ENCODE measurements at regions not wholly inside any gene's neighbourhood (a gene's known extent, or its start where the extent isn't known, plus 50 kb on each side); places are given as distances from the start of the nearest gene placed in this dataset.

- DNase-seq = no peak
Observed at GRCh38 chr2:479490-480176, 191.7 kb upstream of the ALKAL2 start.

DNA sequence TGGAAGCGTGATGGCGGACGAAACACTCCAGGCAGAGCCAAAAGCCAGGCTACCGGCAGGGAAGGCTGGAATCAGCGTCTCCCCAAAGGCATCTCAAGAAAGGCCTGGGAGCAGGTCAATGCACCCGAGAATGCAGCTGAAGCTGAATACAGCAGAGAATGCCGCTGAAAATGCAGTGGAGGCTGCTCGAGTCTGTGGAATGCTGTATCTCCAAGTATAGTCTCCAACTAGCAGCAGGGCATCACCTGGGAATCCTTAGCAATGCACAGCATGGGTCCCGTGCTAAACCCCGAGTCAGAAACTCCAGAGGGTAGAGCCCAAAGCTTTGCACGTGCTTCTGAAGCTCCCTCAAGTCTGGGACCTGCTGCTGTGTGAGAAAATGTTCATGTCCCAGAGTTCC, 191.1 kb upstream of the ALKAL2 start:
- DNase-seq = no peak

- no peak for DNase-seq
Observed at GRCh38 chr2:471560-471959, 183.7 kb upstream of the ALKAL2 start.

DNA sequence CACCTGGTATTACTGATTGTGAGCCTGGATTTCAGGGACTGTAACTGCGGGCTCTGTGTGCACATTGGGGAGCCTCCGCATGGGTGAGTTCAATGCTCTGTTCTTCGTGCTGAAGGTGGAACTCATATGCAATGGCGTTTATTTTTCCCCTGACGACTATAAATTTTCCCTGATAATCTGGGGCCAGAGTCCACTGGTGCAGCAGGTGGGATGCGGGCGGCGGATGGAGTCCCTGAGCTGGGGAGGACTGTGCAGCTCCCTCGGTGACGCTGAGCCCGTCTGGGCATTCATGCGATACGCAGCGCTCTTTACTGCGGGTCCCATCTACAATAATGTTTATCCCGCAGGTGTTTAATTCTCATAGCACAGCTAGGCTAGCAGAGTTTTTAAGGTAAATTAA, 181.6 kb upstream of the ALKAL2 start:
- no peak for DNase-seq

GRCh38 chr2:468648-469336, 180.9 kb upstream of the ALKAL2 start:
- DNase-seq = no peak

- no peak for DNase-seq
Observed at GRCh38 chr2:467892-468647, 180.2 kb upstream of the ALKAL2 start.

DNA sequence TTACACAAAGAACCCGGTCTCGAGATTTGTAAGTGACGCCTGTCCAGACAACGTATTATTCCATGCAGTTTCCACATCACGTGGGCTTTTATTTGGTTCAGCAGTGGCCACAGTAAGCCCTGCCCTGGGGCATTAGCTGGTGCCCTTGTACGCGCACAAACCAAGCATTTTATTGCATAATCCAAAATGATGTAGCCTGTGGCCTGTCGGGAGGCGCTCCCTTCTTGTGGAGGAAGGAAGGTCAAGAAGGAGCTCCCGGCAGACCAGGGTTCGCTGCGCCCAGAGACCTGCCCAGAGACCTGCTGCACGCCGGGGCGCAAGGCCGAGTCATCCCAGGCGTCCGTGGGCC, 179.6 kb upstream of the ALKAL2 start:
- no peak for DNase-seq

GRCh38 chr2:467101-467500, 179.2 kb upstream of the ALKAL2 start:
- no peak for DNase-seq

GRCh38 chr2:464562-465309, 176.8 kb upstream of the ALKAL2 start:
- DNase-seq = no peak

- DNase-seq = peak in 1 of 2 experiments; percentile 42
Observed at GRCh38 chr2:460861-461260, 173.0 kb upstream of the ALKAL2 start.

DNA sequence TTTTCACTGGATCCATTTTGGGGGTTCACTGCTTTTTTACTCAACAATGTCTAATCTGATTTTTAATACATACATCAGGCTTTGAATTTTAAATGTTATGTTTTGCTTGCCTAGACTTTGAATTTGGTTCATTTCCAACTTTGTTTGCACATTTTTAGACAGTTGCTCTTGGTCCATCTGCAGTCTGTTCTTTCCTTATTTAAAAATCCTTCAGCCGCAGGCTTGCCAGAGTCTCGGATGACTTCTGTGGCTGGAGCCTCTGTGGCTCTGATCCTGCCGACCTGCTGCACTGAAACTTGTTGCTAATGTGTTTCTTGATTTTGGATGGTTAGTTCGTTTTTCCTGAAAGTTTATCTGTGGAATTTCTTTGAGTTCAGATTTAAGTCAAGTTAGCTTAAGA, 172.0 kb upstream of the ALKAL2 start:
- no peak for DNase-seq

DNA sequence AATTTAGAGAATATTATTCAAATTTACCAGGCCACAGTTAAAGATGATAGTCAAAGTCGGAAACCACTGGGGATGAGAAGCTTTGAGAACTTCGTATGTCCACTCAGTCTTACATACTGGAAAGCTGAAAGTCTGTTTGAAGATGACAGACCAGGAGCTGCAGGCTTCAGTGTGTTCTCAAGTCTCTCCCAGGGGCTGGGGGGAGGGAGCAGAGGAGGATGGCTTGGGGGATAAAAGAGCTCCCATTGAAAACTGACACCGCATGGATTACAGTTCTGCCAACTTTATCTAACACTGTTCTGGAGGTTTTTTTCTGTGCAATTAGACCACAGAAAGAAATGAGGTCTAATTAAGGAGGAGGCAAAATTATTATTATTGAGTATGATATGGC, 170.5 kb upstream of the ALKAL2 start:
- no peak for DNase-seq

DNA sequence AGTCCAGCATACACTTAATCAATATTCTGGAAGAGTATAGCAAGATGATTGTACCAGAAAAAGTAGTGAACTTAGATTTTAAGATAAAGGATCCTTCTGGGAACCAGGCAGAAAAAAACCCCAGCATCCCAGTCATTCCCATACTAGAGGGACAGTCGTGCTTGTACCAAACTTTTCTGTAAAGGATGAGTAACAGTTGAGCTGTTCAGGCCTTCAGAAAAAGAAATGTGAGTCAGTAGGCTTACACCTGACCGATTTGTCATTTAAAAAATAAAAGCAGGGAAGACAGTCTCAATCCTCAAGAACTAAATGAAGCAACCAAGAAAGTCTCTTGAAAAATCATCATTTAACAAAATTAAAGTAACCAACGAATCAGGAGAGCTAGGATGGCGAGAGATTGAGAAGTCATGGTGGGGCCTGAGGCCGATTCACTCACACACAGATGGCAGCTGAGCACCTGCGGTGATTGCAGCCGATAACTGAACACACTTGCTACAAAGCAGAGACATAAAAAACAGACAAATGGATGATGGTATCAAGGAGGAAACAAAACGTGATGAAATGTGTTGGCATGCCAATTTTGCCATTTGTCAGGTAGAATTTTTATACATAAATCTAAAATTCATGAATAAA, 170.0 kb upstream of the ALKAL2 start:
- DNase-seq = no peak

- no peak for DNase-seq
Observed at GRCh38 chr2:457262-457661, 169.4 kb upstream of the ALKAL2 start.

- no peak for DNase-seq
Observed at GRCh38 chr2:455913-456312, 168.0 kb upstream of the ALKAL2 start.

GRCh38 chr2:455015-455705, 167.3 kb upstream of the ALKAL2 start:
- no peak for DNase-seq

DNA sequence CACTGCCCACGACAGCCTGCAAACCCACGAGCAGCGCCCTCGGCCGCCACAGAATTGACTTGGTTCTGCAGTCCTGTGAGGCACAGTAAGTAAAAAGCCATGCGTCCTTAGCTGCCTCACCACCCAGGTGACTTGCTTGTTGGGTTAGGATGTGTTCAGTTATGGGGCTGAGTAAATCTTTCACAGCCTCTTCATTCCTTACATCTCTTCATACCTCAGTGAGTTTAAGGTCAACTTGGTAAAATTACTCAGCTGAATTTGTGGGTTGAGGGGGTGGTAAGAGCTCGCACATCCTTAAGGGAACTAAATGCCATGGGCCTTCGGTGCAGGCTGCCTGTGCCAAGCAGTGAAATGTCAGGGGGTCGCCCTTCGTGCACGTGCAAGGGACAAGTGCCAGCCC, 165.2 kb upstream of the ALKAL2 start:
- DNase-seq = no peak

DNA sequence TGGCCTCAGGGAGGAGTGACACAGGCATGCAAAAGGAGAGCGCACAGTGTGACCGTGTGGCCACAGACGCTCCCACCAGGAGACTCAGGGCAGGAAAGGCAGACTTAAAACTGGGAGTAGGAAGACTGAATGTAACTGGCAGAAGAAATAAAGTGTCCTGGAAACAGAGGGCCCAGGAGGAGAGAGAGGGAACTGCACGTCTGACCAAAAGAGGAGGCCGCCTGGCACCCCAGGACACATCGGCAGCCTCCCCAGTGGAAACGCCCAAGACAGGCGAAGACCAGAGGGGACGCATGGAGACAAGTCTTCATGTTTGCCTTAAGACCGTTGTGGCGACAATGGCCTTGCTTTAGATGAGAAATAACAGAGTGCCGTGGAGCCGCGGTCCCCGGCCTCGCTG, 163.6 kb upstream of the ALKAL2 start:
- no peak for DNase-seq

DNA sequence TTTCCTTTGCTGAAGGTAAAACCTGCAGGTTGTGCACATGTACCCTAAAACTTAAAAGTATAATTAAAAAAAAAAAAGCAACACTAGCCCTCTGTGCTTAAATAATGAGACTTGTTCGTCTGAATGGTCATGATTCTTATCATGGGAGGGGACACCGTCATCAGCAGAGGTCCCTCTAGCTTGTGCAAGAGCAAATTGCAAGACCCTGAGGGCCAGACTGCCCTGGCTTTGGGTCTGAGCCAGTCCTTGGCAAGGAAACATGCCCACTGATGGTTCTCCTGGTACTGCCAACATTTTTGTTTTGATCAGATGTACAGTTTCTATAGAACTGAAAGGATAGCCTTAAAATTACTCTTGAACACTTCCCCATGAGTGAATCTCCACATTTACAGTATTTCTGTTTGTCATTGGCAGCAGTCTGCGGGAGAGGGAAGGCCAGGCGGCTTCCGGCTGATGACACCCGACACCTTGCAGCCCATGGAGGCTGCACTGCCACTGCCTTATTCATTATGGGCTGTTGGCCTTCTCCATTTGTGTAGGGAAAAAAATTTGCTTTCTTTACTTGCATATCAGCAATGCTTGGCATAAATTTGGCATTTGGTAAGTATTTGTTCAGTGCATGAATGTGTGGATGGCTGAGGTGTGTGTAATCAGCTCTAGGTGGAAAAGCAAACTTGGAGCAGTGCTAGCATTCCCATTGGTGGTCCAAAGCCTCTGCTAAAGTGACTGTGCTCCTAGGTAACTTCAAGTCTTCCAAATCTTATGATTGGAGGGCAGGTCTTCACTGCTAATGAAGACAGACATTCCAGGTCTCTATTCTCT, 161.6 kb upstream of the ALKAL2 start:
- DNase-seq = no peak

DNA sequence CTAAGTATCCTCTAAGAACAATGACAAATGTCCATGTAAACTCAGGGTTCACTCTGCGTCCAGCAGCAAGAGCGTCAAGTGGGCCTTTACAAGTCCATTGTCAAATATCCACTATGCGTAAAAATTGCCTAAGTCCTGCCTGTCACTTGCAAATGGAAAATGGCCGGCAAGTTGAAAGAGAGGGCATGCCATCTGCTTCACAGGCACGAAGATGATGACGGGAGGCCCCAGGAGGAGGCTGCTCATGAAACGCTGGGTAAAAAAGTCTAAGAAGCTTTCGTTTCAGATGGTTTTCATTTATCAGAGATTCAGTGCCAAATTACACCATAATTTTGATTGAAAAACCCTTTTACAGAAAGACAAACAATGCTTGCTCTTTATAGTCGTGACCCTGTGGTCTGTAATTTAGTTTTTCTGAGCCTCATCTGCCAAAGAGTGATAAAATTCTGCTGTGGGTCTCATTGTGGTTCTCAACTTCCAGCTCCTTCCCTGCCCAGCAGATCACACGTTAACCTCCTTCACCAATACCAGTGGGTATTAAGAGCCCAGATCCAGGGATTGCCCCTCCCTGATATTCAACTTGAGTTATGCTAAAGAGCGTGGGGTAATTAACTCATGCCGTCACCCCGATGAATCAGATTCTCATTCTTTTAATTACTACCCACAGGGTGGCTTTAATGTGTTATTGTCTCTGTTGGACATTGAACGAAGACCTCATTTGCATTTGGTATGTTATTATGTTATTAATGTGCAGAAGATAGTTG, 160.2 kb upstream of the ALKAL2 start:
- DNase-seq = no peak

Data from activated T-cell treated with anti-CD3 and anti-CD28 coated beads, Interleukin-2, amount 50 U/mL, for 48 hours (primary cell).